Right atrium auricular region (tissue), 2 donors: ENCODE measurements at regions not wholly inside any gene's neighbourhood (a gene's known extent, or its start where the extent isn't known, plus 50 kb on each side); places are given as distances from the start of the nearest gene placed in this dataset.
"Not testable (repeated sequence)": the region's sequence is repeated elsewhere in the genome, so short reads cannot be mapped to it uniquely, and the experiment has no call there.

Source experiments
- DNase-seq: peaks from one replicate; pipeline ENCODE4 v3.0.0-alpha.2; 2019; ENCODE audit warnings: low spot score
- H3K27ac ChIP-seq, 2 donors: fragments of 200-600 bp; sonication (generic); 1 replicate in 1 of 2; 2 replicates in 1 of 2; pipeline ENCODE4 v1.5.1; 2016 to 2019
- H3K27me3 ChIP-seq, 2 donors: fragments of 200-600 bp; sonication (generic); one replicate each; pipeline versions ENCODE4 v1.5.1 to v1.6.0; 2017 to 2019
- H3K36me3 ChIP-seq: fragments of 200-600 bp; sonication (generic); one replicate; pipeline ENCODE4 v1.5.1; 2016
- H3K4me1 ChIP-seq, 2 donors: fragments of 200-600 bp; sonication (generic); one replicate each; pipeline versions ENCODE4 v1.5.1 to v1.6.0; 2017 to 2019
- H3K4me3 ChIP-seq, 2 donors: fragments of 200-600 bp; sonication (generic); 1 replicate in 1 of 2; 2 replicates in 1 of 2; pipeline ENCODE4 v1.5.1; 2017 to 2019; ENCODE audit warnings: mild to moderate bottlenecking in 1 of 2, moderate library complexity in 1 of 2
- H3K9me3 ChIP-seq, 2 donors: fragments of 200-600 bp; sonication (generic); one replicate each; pipeline ENCODE4 v1.5.1; 2019
- CTCF ChIP-seq, 2 donors: fragments of 200-600 bp; sonication (generic); IDR thresholded peaks; one replicate each; pipeline ENCODE4 v1.5.1; 2019; ENCODE audit warnings: antibody characterized with exemption in 2 of 2

- no peaks in the 10 kb centered on the region for H3K36me3 ChIP-seq
- no peak for TF ChIP-seq CTCF (IDR thresholded peaks at IDR 0.05)
- H3K9me3 ChIP-seq = no peaks in the 10 kb centered on the region
- H3K4me3 ChIP-seq = no peak overlapping the region
- no peaks in the 10 kb centered on the region for H3K4me1 ChIP-seq
- no peaks in the 10 kb centered on the region for H3K27me3 ChIP-seq
- no peak for DNase-seq
- H3K27ac ChIP-seq = no peak overlapping the region
Measured at GRCh38 chr3:163382183-163382582, 1696.1 kb downstream of the SI start.

GRCh38 chr3:163368168-163368567, 1710.1 kb downstream of the SI start:
- H3K4me1 ChIP-seq = no peaks in the 10 kb centered on the region
- no peak for TF ChIP-seq CTCF (IDR thresholded peaks at IDR 0.05)
- no peaks in the 10 kb centered on the region for H3K9me3 ChIP-seq
- no peak for DNase-seq
- no peak overlapping the region for H3K4me3 ChIP-seq
- H3K27ac ChIP-seq = no peak overlapping the region
- H3K36me3 ChIP-seq = no peaks in the 10 kb centered on the region
- H3K27me3 ChIP-seq = no peaks in the 10 kb centered on the region

GRCh38 chr3:163364717-163365116, 1713.6 kb downstream of the SI start:
- H3K36me3 ChIP-seq = no peaks in the 10 kb centered on the region
- H3K4me3 ChIP-seq = no peak overlapping the region
- DNase-seq = no peak
- H3K27me3 ChIP-seq = no peaks in the 10 kb centered on the region
- TF ChIP-seq CTCF (IDR thresholded peaks at IDR 0.05) = no peak
- H3K4me1 ChIP-seq = no peaks in the 10 kb centered on the region
- H3K9me3 ChIP-seq = no peaks in the 10 kb centered on the region
- H3K27ac ChIP-seq = no peak overlapping the region

GRCh38 chr3:163362151-163362550, 1716.1 kb downstream of the SI start:
- Histone ChIP-seq H3K4me3 (no peak overlapping the region), H3K36me3 (no peaks in the 10 kb centered on the region), H3K27ac (no peak overlapping the region), H3K4me1 (no peaks in the 10 kb centered on the region), H3K9me3 (no peaks in the 10 kb centered on the region), H3K27me3 (no peaks in the 10 kb centered on the region)
- DNase-seq = no peak
- TF ChIP-seq CTCF (IDR thresholded peaks at IDR 0.05) = no peak

GRCh38 chr3:163361357-163361878, 1716.9 kb downstream of the SI start:
- H3K27ac ChIP-seq, H3K27me3 ChIP-seq, H3K36me3 ChIP-seq, H3K4me1 ChIP-seq, H3K9me3 ChIP-seq, DNase-seq, H3K4me3 ChIP-seq: not testable (repeated sequence)

GRCh38 chr3:163347944-163348343, 1730.4 kb downstream of the SI start:
- Histone ChIP-seq H3K36me3 (no peaks in the 10 kb centered on the region), H3K27me3 (no peaks in the 10 kb centered on the region), H3K4me1 (no peaks in the 10 kb centered on the region), H3K4me3 (no peak overlapping the region), H3K27ac (no peak overlapping the region), H3K9me3 (peaks cover 0 to 2% of the 10 kb centered on the region in 2 donors)
- TF ChIP-seq CTCF (IDR thresholded peaks at IDR 0.05) = no peak
- no peak for DNase-seq
